ENCODE measurements at regions not wholly inside any gene's neighbourhood (a gene's known extent, or its start where the extent isn't known, plus 50 kb on each side); places are given as distances from the start of the nearest gene placed in this dataset.

DNA sequence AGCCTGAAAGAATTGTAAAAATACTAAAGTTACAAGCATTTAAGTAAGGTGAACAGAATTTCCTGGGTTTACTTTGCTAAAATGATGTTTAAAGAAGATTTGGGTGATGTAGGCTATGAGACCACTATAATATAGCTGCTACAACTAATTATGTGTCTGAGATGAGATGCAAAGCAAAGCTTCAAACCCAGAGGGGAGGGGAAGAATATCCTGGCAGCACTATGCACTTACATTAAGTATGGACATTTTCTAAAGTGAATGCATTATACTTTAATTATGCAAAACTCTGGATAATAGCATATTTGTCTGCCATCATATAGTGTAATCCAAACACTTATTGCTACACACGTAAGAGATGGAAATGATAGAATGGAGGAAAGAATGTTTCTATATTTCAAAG, 1003.7 kb downstream of the GALC start:
- DNase-seq (ENCODE audit: insufficient read length, low spot score) (no peak), FAIRE-seq (no peak)
- no peak for TF ChIP-seq POLR2A (IDR thresholded peaks at IDR 0.05; ENCODE audit: low read depth, low read length)

DNA sequence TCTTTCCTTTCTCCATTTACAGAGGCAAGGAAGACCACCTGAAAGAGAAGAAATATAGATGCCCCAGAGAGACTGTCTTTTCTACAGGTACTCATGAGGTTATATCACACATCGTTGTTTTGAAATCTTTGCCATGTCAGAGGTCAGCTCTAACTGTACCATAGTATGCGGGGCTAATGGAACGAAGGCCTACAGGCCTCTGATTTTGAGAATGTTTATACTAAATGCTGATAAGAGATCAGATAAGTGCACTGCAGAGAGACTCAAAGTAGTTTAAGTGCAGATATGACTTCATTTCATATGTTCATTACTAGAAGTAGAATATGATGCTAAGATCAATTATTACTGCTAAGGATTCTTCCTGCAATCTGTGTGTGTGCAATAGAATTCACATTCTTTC, 1005.0 kb downstream of the GALC start:
- FAIRE-seq (no peak), DNase-seq (ENCODE audit: insufficient read length, low spot score) (no peak)
- TF ChIP-seq POLR2A (IDR thresholded peaks at IDR 0.05; ENCODE audit: low read depth, low read length), result no peak

DNA sequence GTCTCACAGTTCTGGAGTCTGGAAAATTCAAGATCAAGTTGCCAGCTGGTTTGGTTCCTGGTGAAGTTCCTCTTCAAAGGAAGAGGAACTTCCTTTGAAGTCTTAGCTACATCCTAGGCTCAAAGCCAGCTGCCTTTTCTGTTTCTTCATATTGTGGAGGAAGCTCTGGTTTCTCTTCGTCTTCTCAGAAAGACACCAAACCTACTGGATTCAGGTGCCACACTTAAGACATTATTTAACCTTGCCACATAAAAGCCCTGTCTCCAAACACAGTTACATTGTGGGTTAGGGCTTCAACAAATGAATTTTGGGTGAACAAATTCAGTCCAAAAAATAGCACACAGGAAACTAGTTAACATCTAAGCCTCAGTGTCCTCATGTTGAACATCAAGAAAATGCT, 1019.8 kb downstream of the GALC start:
- TF ChIP-seq POLR2A (IDR thresholded peaks at IDR 0.05; ENCODE audit: low read depth, low read length), result no peak
- FAIRE-seq (no peak), DNase-seq (ENCODE audit: insufficient read length, low spot score) (no peak)

DNA sequence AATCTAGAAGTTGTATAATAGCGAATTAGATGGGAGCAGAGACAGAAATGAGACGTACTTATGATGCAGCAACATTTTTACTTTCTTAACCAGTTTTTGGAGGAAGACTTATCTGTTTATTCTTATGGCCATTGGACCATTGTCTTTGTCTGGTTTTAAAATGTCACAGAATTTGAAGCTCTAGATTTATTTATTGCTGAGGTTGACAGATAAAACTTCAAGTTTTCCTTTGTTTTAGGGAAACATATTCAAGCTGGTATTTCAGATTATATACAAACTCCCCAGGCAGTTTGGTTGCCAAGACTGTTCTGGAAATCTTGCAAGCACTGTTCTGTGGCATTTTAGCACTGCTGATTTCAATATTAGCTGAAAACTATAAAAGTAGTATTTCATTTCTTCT, 1021.7 kb downstream of the GALC start:
- TF ChIP-seq POLR2A (IDR thresholded peaks at IDR 0.05; ENCODE audit: low read depth, low read length), result no peak
- FAIRE-seq, result no peak
- no peak for DNase-seq (ENCODE audit: insufficient read length, low spot score)

DNA sequence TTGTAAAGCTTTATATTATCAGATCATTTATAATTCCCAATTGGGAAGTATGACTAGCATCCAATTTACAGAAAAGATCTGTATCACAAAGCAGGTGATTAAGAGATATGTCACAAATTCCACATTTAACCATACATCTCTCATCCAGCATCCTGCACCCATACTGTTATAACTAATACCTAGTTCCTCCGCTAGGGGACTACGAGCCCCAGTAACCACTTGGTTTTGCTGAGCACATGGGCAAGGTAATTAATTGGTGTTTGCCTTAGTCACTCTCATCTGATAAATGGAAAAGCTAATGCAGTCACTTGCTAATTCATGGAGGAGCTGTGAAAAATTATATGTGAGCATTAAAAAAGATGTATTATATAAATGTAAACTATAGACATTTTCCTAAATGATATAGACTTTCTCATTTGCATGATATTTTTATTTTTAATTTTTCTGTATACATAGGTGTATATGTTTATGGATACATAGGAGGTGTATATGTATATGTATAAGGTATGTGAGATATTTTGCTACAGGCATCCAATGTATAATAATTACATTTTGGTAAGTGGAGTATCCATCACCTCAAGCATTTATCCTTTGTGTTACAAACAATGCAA, 1031.8 kb downstream of the GALC start:
- no peak for DNase-seq (ENCODE audit: insufficient read length, low spot score)
- no peak for FAIRE-seq
- TF ChIP-seq POLR2A (IDR thresholded peaks at IDR 0.05; ENCODE audit: low read depth, low read length), result no peak

DNA sequence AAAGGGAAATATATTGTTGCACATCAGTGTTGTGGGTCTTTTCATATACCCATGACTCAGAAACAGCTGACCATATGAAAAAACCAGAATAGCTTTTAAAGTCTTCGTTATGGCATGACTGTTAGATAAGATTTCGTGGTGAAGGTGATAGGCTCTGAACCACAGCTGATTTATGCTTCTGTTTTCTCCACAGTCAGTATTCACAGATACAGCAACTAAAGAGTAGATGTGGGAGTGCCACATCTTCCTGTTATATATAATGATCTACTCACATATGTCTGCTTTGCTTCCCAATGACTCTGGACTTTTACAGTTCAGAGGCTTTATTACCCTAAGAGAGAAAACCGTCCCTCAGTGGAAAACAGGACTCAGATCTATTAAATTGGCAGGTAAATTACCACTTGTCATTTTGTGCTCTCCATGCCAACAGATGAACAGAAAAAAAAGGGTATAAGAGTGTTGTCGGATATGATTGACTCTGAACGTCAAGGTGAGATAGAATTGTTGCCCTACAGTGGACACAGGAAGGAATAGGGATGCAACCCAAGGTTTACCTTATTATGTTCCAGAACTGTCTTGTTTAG, 1037.1 kb downstream of the GALC start:
- FAIRE-seq, result no peak
- no peak for TF ChIP-seq POLR2A (IDR thresholded peaks at IDR 0.05; ENCODE audit: low read depth, low read length)
- no peak for DNase-seq (ENCODE audit: insufficient read length, low spot score)

DNA sequence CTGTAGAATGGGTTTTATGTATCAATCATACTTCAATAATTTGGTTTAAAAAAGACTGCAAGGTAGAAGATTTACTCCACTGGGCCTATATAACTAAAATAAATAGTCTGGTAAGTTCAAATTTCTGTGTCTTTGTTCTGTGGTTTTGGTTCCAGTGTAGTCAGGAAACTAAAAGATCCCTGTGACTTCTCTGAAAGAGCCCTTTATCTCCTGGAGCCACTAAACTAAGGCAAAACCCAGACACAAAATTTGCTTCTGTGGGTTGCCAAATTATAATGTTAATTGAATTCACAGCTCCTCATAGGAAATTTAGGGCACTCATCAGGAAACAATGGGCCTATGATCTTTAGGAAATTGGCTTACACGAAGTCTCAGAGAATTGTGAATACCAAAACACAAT, 1038.4 kb downstream of the GALC start:
- FAIRE-seq (no peak), DNase-seq (ENCODE audit: insufficient read length, low spot score) (no peak)
- no peak for TF ChIP-seq POLR2A (IDR thresholded peaks at IDR 0.05; ENCODE audit: low read depth, low read length)

DNA sequence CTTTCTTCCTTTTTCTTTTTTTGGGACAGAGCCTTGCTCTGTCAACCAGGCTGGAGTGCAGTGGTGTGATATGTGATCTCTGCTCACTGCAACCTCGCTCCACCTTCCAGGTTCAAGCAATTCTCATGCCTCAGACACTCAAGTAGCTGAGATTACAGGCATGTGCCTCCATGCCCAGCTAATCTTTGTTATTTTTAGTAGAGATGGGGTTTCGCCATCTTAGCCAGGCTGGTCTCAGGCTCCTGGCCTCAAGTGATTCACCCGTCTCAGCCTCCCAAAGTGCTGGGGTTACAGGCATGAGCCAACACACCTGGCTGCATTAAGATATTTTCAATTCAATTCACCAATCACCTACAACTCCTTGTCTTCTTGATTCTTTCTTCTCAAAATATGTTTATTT, 1046.5 kb downstream of the GALC start:
- FAIRE-seq (no peak), DNase-seq (ENCODE audit: insufficient read length, low spot score) (no peak)
- no peak for TF ChIP-seq POLR2A (IDR thresholded peaks at IDR 0.05; ENCODE audit: low read depth, low read length)

DNA sequence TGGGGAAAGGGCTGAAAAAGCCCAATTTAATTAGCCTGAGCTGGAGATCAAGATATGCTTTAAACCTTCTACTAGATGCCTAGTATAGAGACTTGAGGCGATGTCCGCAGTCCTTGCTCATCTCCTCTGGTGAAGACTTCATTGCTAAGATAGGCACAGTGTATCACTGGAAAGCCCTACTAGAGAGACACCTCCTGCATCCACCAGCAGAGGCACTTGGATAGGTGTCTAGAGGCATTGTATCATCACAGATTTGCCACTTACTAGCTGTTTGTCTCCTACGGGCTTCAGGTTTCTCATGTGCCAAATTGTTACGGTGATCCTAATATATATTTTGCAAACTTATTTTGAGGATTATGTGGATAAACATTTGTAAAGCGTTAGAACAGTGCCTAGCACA, 1048.5 kb downstream of the GALC start:
- DNase-seq (ENCODE audit: insufficient read length, low spot score) (no peak), FAIRE-seq (no peak)
- no peak for TF ChIP-seq POLR2A (IDR thresholded peaks at IDR 0.05; ENCODE audit: low read depth, low read length)

DNA sequence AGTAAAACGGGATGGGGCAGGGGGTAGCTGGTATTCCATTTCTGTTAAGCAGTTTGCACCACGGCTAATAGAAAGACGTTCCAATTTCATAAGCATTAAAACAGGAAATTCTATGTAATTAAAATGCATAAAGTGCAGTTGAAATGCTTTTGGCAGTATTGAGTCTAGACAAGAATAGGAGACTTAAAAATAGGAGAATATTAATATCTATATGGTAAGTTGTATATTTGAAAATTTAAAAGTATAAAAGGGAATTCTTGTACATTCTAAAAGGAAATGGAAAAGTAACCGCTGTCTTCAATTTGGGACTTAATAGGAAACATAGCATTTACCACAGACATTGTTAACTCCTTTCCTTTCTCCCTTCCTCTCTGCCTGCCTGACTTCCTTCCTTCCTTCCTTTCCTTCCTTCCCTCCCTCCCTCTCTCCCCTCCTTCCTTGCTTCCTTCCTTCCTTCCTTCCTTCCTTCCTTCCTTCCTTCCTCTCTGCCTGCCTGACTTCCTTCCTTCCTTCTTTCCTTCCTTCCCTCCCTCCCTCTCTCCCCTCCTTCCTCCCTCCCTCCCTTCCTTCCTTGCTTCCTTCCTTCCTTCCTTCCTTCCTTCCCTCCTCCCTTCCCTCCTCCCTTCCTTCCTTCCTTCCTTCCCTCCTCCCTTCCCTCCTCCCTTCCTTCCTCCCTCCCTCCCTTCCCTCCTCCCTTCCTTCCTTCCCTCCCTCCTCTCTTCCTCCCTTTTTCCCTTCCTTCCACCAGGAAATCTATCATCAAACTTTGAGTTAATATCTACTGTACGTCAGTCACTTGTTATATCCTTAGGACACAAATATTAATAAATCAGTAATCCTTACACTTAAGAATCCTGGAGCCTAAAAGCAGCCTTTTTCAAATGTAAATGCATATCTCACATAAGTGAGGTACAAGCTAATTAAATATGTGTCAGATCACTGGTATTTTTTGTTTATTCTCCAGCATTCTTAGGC, 1049.3 kb downstream of the GALC start:
- DNase-seq (ENCODE audit: insufficient read length, low spot score) (no peak), FAIRE-seq (no peak)
- no peak for TF ChIP-seq POLR2A (IDR thresholded peaks at IDR 0.05; ENCODE audit: low read depth, low read length)

DNA sequence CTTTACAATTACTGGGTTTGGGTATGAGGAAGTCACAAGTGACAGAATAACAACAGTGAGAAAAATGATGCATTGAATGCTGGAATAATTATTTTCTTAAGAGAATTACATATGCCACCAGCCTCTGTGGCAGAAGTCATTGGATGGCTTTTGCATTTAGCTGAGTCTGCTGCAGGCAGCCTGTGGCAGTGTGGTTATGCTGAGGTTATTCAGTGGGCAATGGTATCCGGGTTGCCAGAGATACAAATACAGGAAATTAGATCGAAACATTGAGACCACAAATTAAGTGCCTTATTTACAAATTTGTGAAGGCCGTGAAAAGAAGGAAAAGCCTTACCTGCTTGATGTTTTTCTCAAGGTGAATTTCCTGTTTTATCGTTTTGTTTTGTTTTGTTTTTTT, 1050.0 kb downstream of the GALC start:
- DNase-seq (ENCODE audit: insufficient read length, low spot score), result no peak
- FAIRE-seq, result no peak
- TF ChIP-seq POLR2A (IDR thresholded peaks at IDR 0.05; ENCODE audit: low read depth, low read length), result no peak

DNA sequence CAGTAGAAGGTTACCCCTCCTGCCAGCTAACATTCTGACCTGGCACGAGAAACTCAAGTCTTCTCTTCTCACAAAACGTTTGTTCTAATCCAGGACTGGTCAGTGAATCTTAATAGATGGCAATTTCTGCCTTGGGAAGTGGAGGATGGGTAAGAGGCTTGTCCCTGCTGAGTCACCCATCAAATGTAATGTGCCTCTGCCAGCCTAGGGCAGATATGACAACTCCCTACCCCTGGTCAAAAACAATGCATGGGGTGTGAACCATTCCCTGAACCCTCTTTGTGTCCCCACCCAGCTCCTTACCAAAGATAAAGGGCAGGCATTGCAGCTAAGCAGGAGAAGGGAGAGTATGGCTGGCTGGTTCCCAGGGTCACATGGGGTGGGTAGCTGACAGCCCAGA, 1052.9 kb downstream of the GALC start:
- FAIRE-seq (no peak), DNase-seq (ENCODE audit: insufficient read length, low spot score) (no peak)
- TF ChIP-seq POLR2A (IDR thresholded peaks at IDR 0.05; ENCODE audit: low read depth, low read length), result no peak

DNA sequence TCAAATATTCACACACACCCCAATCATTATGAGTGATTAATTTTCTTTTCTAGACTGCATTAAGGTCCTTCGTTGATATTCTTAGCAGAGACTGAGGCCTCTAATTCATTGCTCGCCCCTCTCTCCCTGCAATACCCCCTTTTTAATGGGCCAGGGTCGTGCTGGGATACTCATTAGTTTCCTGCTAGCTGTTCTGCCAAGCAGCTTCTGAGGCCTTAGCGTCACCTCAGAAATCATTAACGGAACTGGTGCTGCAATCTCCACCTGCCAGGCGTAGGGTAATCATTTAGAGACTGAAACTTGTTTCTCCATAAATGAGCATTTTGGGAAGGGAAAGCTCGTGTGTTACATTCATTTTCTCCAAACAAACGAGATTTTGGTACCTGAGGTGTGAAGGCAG, 1054.7 kb downstream of the GALC start:
- FAIRE-seq (no peak), DNase-seq (ENCODE audit: insufficient read length, low spot score) (no peak)
- TF ChIP-seq POLR2A (IDR thresholded peaks at IDR 0.05; ENCODE audit: low read depth, low read length), result no peak

DNA sequence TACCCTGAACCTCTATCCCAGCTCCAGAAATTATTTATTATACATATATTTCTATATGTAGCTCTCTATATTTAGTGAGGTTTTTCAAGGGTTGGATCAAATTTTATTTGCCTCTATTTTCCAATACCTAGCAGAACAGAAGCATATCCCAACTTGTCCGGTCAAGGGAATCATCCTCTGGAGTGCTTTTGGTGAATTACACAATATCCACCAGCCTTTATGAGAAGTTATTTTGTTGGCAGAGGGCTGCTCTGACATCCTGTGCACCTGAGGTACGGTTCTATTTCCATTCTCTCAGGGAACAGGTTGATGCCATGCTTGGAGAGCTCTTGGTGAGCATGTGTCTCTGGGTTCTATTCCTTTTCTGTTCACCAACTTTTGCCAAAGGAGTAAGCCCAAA, 1056.4 kb downstream of the GALC start:
- DNase-seq (ENCODE audit: insufficient read length, low spot score) (no peak), FAIRE-seq (no peak)
- no peak for TF ChIP-seq POLR2A (IDR thresholded peaks at IDR 0.05; ENCODE audit: low read depth, low read length)
